Activated CD4-positive, alpha-beta memory T cell treated with anti-CD3 and anti-CD28 coated beads for 36 hours (primary cell): ENCODE measurements at regions not wholly inside any gene's neighbourhood (a gene's known extent, or its start where the extent isn't known, plus 50 kb on each side); places are given as distances from the start of the nearest gene placed in this dataset.

Source experiments
- CTCF ChIA-PET: fragments of 350-600 bp; sonication (Branson Sonifier 250); formaldehyde crosslinking; loops from one replicate; lab custom pipeline; 2021; ENCODE audit warnings: antibody characterized with exemption, inconsistent platforms; lab: Charles Lee
- POLR2A ChIA-PET: fragments of 350-600 bp; sonication (Branson Sonifier 250); formaldehyde crosslinking; loops from one replicate; lab custom pipeline; 2021; ENCODE audit warnings: antibody characterized with exemption; lab: Charles Lee
- DNase-seq: peaks from one replicate; pipeline ENCODE4 v3.0.0-alpha.2; 2020
- H3K27ac Mint-ChIP-seq: one replicate; pipeline ENCODE4 v1.8.0; 2021; ENCODE audit warnings: mixed read lengths
- H3K27me3 Mint-ChIP-seq: one replicate; pipeline ENCODE4 v1.8.0; 2021; ENCODE audit warnings: mixed read lengths
- H3K36me3 Mint-ChIP-seq: one replicate; pipeline ENCODE4 v1.8.0; 2021; ENCODE audit warnings: mixed read lengths
- H3K4me1 Mint-ChIP-seq: one replicate; pipeline ENCODE4 v1.8.0; 2021; ENCODE audit warnings: low read depth, mixed read lengths
- H3K4me3 Mint-ChIP-seq: one replicate; pipeline ENCODE4 v1.8.0; 2021; ENCODE audit warnings: mild to moderate bottlenecking, mixed read lengths
- H3K9me3 Mint-ChIP-seq: one replicate; pipeline ENCODE4 v1.8.0; 2021; ENCODE audit warnings: mixed read lengths
- intact Hi-C: fragments of 100-400 bp; cut with micrococcal nuclease; formaldehyde crosslinking; loops from one replicate; pipeline ENCODE4 v1.15.1; 2023

DNA sequence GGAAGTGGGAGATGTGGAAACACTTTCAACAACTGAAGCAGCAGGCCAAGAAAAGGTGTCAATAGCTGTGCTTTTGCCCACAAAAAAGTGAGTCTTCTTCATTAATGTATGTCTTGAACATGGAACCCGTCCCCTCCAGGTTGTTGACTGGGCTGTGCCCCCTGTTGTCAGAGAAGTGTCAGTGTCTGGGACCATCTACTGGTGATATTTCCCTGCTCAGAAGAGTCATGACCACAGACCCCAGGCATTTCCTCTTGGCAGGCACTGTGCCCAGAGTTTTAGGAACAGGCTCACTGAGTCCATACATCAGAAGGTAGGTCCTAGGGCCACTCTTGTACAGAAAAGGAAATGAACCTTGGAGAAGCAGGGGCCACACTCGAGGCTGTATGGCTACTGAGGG is 54.8 kb upstream of the LARS2 start:
- CTCF ChIA-PET, result interaction anchor here (1.1 kb wide), 1 partner anchor 10 kb away, joined by 3 read pairs; no protein-coding TSS in a partner anchor
- no peak overlapping the region for H3K27ac Mint-ChIP-seq
- H3K36me3 Mint-ChIP-seq, result no peaks in the 10 kb centered on the region
- POLR2A ChIA-PET, result no interaction called here
- no peak overlapping the region for H3K4me3 Mint-ChIP-seq
- H3K4me1 Mint-ChIP-seq, result no peaks in the 10 kb centered on the region
- H3K27me3 Mint-ChIP-seq, result peaks cover 23% of the 10 kb centered on the region
- no peak for DNase-seq
- H3K9me3 Mint-ChIP-seq, result no peaks in the 10 kb centered on the region
- intact Hi-C loops, result no loop called here

- no peak overlapping the region for H3K27ac Mint-ChIP-seq
- H3K4me1 Mint-ChIP-seq, result no peaks in the 10 kb centered on the region
- no peaks in the 10 kb centered on the region for H3K36me3 Mint-ChIP-seq
- POLR2A ChIA-PET, result no interaction called here
- no peaks in the 10 kb centered on the region for H3K9me3 Mint-ChIP-seq
- no peak overlapping the region for H3K4me3 Mint-ChIP-seq
- CTCF ChIA-PET, result no interaction called here
- H3K27me3 Mint-ChIP-seq, result peaks cover 13% of the 10 kb centered on the region
- intact Hi-C loops, result no loop called here
- DNase-seq, result no peak
These were observed 50.4 kb upstream of the LARS2 start for GRCh38 chr3:45337839-45338470.
